ENCODE measurements at regions not wholly inside any gene's neighbourhood (a gene's known extent, or its start where the extent isn't known, plus 50 kb on each side); places are given as distances from the start of the nearest gene placed in this dataset.

GRCh38 chr5:27619982-27620381 lies 581.6 kb upstream of the CDH9 start:
- TF ChIP-seq EP300 (IDR thresholded peaks at IDR 0.05; ENCODE audit: borderline replicate concordance in 1 of 2, low read depth in 1 of 2, low read length in 1 of 2) (no peak), FOXM1 (IDR thresholded peaks at IDR 0.05; ENCODE audit: low read depth) (no peak), CTCF (IDR thresholded peaks at IDR 0.05) (no peak), GABPA (IDR thresholded peaks at IDR 0.05; ENCODE audit: low read depth) (no peak), TAF1 (IDR thresholded peaks at IDR 0.05; ENCODE audit: borderline replicate concordance, low read depth, low read length) (no peak), RAD21 (IDR thresholded peaks at IDR 0.05; ENCODE audit: low read length) (no peak), ELF1 (IDR thresholded peaks at IDR 0.05) (no peak)

All from SK-N-SH (cell line).